ENCODE measurements at regions not wholly inside any gene's neighbourhood (a gene's known extent, or its start where the extent isn't known, plus 50 kb on each side); places are given as distances from the start of the nearest gene placed in this dataset.

DNA sequence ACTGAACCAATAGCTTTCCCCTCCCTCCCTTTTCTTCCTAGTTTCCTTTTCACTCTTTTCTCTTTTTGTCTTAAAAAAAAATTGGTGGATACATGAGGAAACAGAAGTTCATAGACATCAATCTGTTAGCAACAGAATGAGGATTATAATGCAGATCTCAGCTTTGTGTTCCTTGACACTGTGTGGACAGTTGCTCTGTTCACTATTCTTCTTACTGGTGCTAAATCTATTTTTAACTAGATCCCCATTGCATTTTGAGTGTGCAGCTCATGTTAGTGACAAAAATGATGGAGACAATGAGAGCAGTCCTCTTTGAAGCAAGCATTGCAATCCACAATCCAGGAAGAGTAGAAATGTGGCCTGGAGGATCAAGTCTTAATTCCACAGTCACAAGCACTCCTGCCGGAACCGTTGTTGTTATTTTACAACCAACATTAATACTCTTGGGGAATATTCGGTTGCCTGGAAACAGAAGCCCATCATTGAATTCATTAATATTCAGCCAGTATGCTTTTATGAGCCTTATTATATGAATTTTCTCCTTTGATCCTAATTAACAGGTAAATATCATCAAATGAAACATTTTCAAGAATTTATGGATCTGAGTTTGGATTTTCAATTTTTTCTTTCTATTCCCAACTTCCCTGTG lies 1016.8 kb downstream of the NTRK3 start:
- DNase-seq (ENCODE audit: low read depth): no peak

- DNase-seq (ENCODE audit: low read depth): no peak
These were observed 1018.0 kb downstream of the NTRK3 start for GRCh38 chr15:87238451-87239068.

- no peak for DNase-seq (ENCODE audit: low read depth)
These were observed 1028.1 kb downstream of the NTRK3 start for GRCh38 chr15:87228460-87228859.

DNA sequence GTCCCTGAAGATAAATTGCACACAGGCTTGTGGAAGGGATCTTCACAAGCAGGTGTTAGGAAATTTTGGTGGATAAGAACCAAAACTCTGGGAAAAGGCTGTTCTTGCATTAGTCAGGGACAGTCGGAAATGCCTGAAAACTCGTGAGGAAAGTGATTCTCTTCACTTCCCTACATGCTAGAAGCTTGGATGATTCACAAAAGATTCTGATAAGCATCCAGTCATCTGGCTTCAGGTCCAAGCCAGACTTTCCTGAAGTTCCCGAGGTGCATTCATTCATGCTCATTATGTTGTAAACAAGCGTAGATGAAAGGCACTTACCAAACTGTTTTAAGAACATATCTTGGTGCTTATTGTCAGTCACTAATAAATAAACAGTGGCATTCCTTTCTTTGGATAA lies 1028.7 kb downstream of the NTRK3 start:
- DNase-seq (ENCODE audit: low read depth): peak; percentile 77

- DNase-seq (ENCODE audit: low read depth): no peak
These were observed 1031.1 kb downstream of the NTRK3 start for GRCh38 chr15:87225436-87225835.

GRCh38 chr15:87224404-87224803 lies 1032.1 kb downstream of the NTRK3 start:
- peak; percentile 68 for DNase-seq (ENCODE audit: low read depth)

- peak; percentile 89 for DNase-seq (ENCODE audit: low read depth)
These were observed 1036.6 kb downstream of the NTRK3 start for GRCh38 chr15:87219650-87220615.

GRCh38 chr15:87215100-87215499 lies 1041.4 kb downstream of the NTRK3 start:
- no peak for DNase-seq (ENCODE audit: low read depth)

GRCh38 chr15:87213626-87214025 lies 1042.9 kb downstream of the NTRK3 start:
- DNase-seq (ENCODE audit: low read depth): no peak

- no peak for DNase-seq (ENCODE audit: low read depth)
These were observed 1044.5 kb downstream of the NTRK3 start for GRCh38 chr15:87212041-87212440.

DNA sequence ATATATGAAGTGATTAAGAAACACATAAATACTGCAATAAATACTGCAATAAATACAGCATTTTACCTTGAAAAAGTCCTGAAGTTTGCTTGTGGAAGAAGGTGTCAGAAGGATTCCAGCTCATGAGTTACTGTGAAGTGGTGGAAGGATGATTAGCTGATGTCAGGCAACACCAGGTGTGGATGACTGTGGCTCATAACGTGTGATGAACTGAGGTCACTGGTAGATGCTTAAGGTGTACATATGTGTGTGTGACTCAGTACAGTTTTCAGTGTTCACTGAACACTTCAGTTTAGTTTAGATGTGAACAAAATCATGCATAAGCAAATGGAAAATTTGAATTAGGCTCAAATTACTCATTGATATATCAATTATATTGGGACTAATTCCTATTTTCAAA lies 1045.0 kb downstream of the NTRK3 start:
- DNase-seq (ENCODE audit: low read depth): peak; percentile 13

GRCh38 chr15:87209891-87210689 lies 1046.4 kb downstream of the NTRK3 start:
- peak; percentile 55 for DNase-seq (ENCODE audit: low read depth)

DNA sequence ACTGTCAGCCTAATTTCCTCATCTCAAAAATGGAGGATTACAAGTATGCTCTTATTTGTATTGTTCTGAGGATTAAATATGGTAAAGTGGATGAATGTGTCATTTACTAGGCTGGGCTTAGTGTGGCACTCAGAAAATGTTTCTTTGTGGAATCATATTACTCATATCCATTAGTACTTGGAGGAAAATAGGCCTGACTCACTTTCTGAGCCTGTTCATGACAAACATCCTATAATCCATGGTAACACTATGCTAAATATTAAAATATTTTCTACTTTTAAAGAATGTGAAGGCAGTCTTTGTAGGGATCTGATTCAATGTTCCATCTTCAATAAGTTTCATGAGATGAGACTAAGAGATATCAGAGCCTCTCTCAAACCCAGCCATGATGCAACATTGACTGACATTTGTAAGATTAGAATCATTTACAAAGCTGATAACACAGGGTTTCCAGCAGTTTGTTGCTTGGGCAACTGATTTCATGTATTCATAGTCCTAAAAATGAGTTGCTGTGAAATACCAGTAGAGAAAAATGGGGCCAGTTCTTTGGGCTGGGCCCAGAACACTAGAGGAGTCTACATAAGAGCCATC lies 1048.5 kb downstream of the NTRK3 start:
- peak; percentile 92 for DNase-seq (ENCODE audit: low read depth)

GRCh38 chr15:87207251-87207650 lies 1049.3 kb downstream of the NTRK3 start:
- DNase-seq (ENCODE audit: low read depth): no peak

DNA sequence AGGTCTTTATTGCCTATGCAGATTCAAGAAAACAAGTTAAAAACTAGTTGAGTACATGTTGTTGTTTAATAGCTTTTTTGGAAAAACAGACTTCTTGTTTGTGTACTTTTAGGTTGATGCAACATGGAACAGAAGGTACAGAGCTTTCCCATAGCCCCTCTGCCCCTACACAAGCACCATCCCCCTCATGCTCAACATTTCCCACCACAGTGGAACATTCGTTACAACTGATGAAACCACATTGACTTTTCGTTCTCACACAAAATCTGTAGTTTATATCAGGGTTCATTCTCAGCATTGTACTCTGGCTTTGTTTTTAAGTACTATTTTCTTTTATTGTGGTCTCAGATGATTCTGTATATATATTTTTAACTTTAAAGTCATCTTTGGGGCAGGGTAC lies 1054.6 kb downstream of the NTRK3 start:
- no peak for DNase-seq (ENCODE audit: low read depth)

- no peak for DNase-seq (ENCODE audit: low read depth)
These were observed 1056.4 kb downstream of the NTRK3 start for GRCh38 chr15:87200149-87200548.

DNA sequence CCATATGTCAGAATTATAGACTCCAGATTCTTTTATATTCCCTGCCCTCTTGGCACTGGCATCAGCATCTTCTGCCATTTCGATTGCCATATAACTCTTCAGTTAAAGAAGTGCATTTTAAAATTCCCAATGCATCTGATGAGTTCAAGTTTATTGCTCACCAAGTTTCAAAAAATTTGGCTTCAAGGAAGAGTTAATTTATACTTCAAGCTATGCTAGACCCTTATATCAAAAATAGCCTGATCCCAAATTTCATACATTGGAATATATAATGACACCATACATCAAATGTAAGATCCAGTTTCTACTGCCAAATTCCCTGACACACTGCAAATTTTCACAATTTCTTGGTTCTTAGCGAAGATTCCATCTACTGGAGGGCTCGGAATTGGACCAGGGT lies 1058.6 kb downstream of the NTRK3 start:
- DNase-seq (ENCODE audit: low read depth): no peak

GRCh38 chr15:87196498-87196897 lies 1060.0 kb downstream of the NTRK3 start:
- DNase-seq (ENCODE audit: low read depth): no peak

- no peak for DNase-seq (ENCODE audit: low read depth)
These were observed 1063.1 kb downstream of the NTRK3 start for GRCh38 chr15:87193481-87193880.

DNA sequence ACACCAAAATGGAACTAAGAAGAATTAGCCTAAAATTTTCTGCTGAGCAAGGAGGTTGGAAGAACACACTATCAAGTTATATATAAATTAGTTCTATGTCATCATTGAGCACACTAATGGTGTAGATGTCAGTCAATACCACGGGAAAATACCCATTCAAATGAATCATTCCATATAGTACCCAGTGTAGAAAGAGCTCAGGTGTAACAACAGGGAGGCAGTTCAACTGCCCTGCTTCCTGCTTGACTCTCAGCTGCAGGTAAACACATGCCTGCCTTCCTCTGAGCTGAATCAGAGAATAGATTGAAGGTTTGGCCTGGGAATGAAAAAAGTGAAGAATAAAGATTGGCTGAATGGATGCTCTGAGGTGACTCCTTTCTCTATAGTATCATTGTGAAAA lies 1088.0 kb downstream of the AGBL1 start:
- no peak for DNase-seq (ENCODE audit: low read depth)

- peak; percentile 63 for DNase-seq (ENCODE audit: low read depth)
These were observed 1087.4 kb downstream of the AGBL1 start for GRCh38 chr15:87167055-87167454.

GRCh38 chr15:87155771-87156170 lies 1076.1 kb downstream of the AGBL1 start:
- DNase-seq (ENCODE audit: low read depth): peak; percentile 27
